ENCODE measurements at regions not wholly inside any gene's neighbourhood (a gene's known extent, or its start where the extent isn't known, plus 50 kb on each side); places are given as distances from the start of the nearest gene placed in this dataset.
"Not testable (repeated sequence)": the region's sequence is repeated elsewhere in the genome, so short reads cannot be mapped to it uniquely, and the experiment has no call there.

DNA sequence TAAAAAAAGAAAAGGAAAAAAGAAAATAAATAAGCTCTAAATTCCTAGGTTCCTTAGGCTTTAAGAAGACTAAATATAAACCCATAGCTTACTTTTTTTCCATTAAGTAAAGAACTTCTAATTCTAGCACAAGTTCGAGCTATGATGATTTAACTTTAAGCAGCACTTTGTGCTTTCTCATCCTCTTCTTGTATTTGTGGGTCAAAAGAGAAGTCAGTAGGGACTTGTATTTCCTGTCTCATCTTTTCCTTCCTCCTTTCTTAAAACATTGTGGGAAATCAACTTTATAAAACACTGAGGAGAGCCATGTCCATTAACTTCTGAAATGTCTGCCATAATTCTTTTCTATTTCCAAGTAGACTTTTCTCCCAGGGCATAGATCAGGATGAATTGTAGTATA is 637.7 kb upstream of the CITED2 start:
- no peaks in the 10 kb centered on the region for H3K4me1 Mint-ChIP-seq (ENCODE audit: low read depth)
- H3K27ac Mint-ChIP-seq: no peak overlapping the region
- H3K36me3 Mint-ChIP-seq: no peaks in the 10 kb centered on the region
- peaks cover 5% of the 10 kb centered on the region for H3K9me3 Mint-ChIP-seq (ENCODE audit: low read depth)
- peaks cover 13% of the 10 kb centered on the region for H3K27me3 Mint-ChIP-seq
- no peak overlapping the region for H3K4me3 Mint-ChIP-seq

DNA sequence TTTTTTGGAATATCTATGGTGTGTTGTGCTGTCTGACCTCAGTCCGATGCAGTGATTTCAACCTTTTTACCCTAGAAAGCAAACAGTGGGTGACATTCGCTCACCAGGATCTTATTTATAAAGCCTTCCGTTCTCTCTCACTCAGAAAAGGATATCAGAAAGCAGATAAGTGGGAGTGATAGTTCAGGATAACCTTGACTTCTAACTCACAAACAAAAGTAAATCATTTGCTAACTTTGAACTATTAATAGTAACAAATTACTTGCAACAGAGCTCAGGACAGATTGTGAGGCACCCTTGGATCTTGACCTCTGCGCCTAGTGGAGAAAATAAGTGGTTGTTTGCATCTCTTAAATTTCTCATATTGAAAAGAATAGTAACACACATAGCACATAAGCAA is 637.1 kb upstream of the CITED2 start:
- Mint-ChIP-seq H3K27ac (no peak overlapping the region), H3K4me3 (no peak overlapping the region), H3K27me3 (peaks cover 14% of the 10 kb centered on the region), H3K36me3 (no peaks in the 10 kb centered on the region), H3K4me1 (ENCODE audit: low read depth) (no peaks in the 10 kb centered on the region), H3K9me3 (ENCODE audit: low read depth) (peaks cover 4% of the 10 kb centered on the region)

DNA sequence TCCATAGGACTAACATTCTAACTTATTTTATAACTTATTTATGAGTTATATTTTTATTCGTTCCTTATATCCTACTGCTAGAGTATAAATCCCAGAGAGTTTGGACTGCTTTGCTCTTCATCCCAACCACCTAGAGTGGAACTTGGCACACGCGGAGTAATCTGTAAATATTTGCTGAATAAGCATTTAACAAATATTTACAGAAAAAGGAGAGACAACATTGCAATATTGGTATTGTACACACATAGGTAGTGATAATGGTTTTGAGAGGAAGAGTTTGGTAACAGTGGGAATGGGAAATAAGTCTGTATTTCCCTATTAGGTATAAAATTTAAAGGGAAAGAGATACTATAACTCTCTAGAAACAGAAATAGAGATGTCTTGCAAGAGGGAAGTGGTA is 634.8 kb upstream of the CITED2 start:
- Mint-ChIP-seq H3K4me3 (no peak overlapping the region), H3K36me3 (no peaks in the 10 kb centered on the region), H3K27me3 (peaks cover 10% of the 10 kb centered on the region), H3K9me3 (ENCODE audit: low read depth) (no peaks in the 10 kb centered on the region), H3K4me1 (ENCODE audit: low read depth) (no peaks in the 10 kb centered on the region), H3K27ac (no peak overlapping the region)

DNA sequence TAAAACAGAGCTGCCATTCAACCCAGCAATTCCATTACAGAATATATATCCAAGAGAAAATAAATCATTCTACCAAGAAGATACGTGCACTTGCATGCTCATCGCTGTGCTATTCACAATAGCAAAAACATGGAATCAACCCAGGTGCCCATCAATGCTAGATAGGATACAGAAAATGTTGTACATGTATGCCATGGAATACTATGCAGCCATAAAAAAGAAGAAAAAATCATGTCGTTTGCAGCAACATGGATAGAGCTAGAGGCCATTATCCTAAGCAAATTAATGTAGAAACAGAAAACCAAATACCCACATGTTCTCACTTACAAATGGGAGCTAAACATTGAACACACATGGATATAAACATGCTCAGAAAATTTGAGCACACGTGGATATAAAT is 633.1 kb upstream of the CITED2 start:
- H3K4me3 Mint-ChIP-seq: no peak overlapping the region
- H3K4me1 Mint-ChIP-seq (ENCODE audit: low read depth): no peaks in the 10 kb centered on the region
- no peaks in the 10 kb centered on the region for H3K9me3 Mint-ChIP-seq (ENCODE audit: low read depth)
- peaks cover 10% of the 10 kb centered on the region for H3K27me3 Mint-ChIP-seq
- H3K36me3 Mint-ChIP-seq: no peaks in the 10 kb centered on the region
- no peak overlapping the region for H3K27ac Mint-ChIP-seq

DNA sequence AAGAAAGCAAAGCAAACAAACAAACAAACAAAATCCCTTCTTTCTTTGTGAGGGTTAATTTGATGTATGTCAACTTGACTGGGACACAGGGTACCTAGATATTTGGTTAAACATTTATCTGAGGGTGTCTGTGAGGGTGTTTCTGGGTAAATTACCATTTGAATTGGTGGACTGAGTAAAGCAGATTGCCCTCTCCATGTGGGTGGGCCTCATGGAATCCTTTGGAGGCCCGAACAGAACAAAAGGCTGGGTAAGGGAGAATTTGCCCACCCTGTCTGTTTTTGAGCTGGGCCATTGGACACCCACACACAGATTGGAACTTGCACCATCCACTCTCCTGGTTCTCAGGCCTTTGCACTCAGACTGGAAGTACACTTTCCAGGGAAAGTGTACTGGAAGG is 628.8 kb upstream of the CITED2 start:
- no peak overlapping the region for H3K27ac Mint-ChIP-seq
- no peaks in the 10 kb centered on the region for H3K9me3 Mint-ChIP-seq (ENCODE audit: low read depth)
- H3K4me1 Mint-ChIP-seq (ENCODE audit: low read depth): no peaks in the 10 kb centered on the region
- no peak overlapping the region for H3K4me3 Mint-ChIP-seq
- peaks cover 8% of the 10 kb centered on the region for H3K27me3 Mint-ChIP-seq
- no peaks in the 10 kb centered on the region for H3K36me3 Mint-ChIP-seq

DNA sequence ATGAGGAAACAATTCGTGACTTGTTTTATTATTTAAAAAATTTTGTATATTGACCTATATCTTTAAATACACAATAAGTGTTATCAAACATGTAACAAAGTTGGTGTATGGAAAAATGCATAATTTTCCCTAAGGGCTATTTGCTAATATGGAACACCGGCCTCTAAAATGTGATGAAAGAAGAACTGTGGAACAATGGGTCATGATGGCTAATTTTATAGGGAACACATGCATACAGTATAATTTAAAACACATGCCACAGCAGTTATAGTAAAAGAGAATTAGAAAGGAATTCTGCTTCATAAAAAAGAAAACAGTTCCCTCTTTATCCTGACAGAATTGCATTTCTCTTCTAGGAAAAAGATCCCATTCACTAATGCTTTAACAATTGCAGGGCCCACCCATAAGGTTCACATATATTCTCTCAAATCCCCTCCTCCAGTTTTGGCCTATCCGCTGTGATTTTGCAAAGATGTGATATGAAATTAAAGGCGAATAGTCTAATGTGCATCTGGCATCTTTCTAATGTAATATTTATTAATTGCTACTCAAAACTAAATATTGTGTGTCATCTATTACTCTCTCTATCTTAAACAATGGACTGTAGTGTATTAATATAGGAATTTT is 628.1 kb upstream of the CITED2 start:
- no peak overlapping the region for H3K27ac Mint-ChIP-seq
- peaks cover 8% of the 10 kb centered on the region for H3K27me3 Mint-ChIP-seq
- no peaks in the 10 kb centered on the region for H3K9me3 Mint-ChIP-seq (ENCODE audit: low read depth)
- H3K4me3 Mint-ChIP-seq: no peak overlapping the region
- no peaks in the 10 kb centered on the region for H3K36me3 Mint-ChIP-seq
- no peaks in the 10 kb centered on the region for H3K4me1 Mint-ChIP-seq (ENCODE audit: low read depth)

DNA sequence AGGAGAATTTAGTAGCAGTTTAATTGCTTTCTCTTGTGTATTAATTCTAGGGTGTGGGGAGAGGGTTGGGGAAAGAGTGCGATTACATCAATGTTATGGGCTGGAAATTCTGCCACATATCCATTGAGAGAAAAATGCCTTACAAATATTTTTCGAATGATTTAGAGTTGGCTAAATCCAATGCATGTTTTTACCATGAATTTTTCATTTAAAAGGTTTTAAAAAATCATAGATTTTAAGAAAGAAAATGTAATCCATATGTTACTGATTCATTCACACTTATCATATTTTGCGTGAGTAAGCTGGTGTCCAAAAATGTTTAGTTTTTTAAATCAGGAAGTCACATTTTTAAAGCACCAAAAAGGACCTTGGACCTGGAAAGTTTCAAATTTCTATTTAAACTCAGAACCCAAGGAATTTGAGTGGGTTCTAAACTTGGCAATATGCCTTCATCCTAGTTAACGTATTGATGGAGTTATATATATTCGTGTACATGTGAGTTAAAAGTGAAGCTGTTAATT is 627.4 kb upstream of the CITED2 start:
- no peak overlapping the region for H3K27ac Mint-ChIP-seq
- H3K27me3 Mint-ChIP-seq: peaks cover 8% of the 10 kb centered on the region
- no peaks in the 10 kb centered on the region for H3K36me3 Mint-ChIP-seq
- no peak overlapping the region for H3K4me3 Mint-ChIP-seq
- H3K4me1 Mint-ChIP-seq (ENCODE audit: low read depth): no peaks in the 10 kb centered on the region
- H3K9me3 Mint-ChIP-seq (ENCODE audit: low read depth): no peaks in the 10 kb centered on the region

DNA sequence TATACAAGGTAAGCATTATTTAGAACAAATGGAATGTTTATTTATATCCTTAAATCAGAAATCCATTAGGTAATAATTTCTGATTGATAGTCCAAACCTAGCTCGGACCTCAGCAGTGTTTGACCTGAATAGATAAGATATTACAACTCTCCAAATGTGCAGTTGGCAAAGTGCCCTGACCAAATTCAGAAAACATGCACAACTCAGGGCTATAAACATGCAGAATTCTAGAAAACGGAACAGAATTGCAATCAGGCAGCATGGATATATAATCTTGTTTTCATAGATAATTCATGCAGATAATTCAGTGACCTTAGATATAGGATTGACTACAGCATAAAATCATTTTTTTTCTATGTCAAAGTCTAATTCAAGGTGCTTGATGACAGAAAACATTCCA is 626.6 kb upstream of the CITED2 start:
- Mint-ChIP-seq H3K27me3 (peaks cover 2% of the 10 kb centered on the region), H3K27ac (no peak overlapping the region), H3K4me1 (ENCODE audit: low read depth) (no peaks in the 10 kb centered on the region)

DNA sequence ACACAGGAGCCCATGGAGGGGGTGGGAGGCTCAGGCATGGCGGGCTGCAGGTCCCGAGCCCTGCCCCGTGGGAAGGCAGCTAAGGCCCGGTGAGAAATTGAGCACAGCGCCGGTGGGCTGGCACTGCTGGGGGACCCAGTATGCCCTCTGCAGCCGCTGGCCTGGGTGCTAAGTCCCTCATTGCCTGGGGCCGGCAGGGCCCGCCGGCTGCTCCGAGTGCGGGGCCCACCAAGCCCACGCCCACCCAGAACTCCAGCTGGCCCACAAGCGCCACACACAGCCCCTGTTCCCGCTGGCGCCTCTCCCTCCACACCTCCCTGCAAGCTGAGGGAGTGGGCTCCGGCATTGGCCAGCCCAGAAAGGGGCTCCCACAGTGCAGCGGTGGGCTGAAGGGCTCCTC is 625.2 kb upstream of the CITED2 start:
- H3K36me3 Mint-ChIP-seq; H3K27ac Mint-ChIP-seq; H3K27me3 Mint-ChIP-seq; H3K9me3 Mint-ChIP-seq (ENCODE audit: low read depth); H3K4me3 Mint-ChIP-seq; H3K4me1 Mint-ChIP-seq (ENCODE audit: low read depth): not testable (repeated sequence)

More for the DNA sequence above, 626.6 kb upstream of the CITED2 start:
- no peak overlapping the region for H3K4me3 Mint-ChIP-seq
- no peaks in the 10 kb centered on the region for H3K9me3 Mint-ChIP-seq (ENCODE audit: low read depth)
- H3K36me3 Mint-ChIP-seq: no peaks in the 10 kb centered on the region

DNA sequence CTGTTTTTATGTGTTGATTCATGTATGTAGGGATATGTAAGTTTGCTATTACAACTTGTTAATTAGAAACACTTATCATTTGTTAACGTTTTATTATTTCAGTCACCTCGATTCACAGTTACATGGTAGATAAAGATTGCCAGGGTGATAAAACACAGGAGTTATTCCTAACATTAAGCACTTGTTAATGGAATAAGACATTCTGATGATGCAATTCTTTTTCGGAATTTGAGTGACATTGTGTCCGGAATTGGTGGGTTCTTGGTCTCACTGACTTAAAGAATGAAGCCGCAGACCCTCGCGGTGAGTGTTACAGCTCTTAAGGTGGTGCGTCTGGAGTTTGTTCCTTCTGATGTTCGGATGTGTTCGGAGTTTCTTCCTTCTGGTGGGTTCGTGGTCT is 624.0 kb upstream of the CITED2 start:
- H3K4me3 Mint-ChIP-seq; H3K27me3 Mint-ChIP-seq; H3K27ac Mint-ChIP-seq; H3K9me3 Mint-ChIP-seq (ENCODE audit: low read depth); H3K36me3 Mint-ChIP-seq; H3K4me1 Mint-ChIP-seq (ENCODE audit: low read depth): not testable (repeated sequence)

DNA sequence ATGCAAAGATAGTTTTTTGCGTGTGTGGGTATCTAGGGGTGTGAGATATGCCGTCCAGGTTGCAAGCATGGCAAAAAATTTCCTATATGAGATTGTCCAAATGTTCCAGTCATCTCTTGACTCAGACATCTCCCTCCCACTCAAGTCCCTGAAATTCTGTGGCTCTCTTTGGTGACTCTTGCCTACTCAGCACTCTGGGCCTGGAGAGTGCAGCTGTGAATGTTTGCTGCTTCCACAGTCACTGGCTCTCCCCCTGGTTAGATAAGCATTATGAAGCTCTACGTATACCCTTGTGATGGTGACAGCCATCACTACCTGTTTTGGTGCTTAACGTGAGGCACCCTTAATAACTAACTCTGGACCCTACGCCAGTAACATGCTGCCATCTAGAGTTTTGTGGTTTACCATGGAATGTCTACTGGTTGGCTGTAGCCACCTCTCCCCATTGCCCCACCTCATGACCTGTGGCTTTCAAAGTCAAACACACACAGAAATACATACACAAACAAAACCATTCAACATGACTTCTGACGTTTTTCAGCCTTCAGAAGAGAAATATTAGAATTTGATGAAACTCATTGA is 621.9 kb upstream of the CITED2 start:
- H3K4me1 Mint-ChIP-seq (ENCODE audit: low read depth): no peaks in the 10 kb centered on the region
- H3K36me3 Mint-ChIP-seq: no peaks in the 10 kb centered on the region
- no peaks in the 10 kb centered on the region for H3K27me3 Mint-ChIP-seq
- H3K9me3 Mint-ChIP-seq (ENCODE audit: low read depth): no peaks in the 10 kb centered on the region
- no peak overlapping the region for H3K4me3 Mint-ChIP-seq
- H3K27ac Mint-ChIP-seq: no peak overlapping the region

DNA sequence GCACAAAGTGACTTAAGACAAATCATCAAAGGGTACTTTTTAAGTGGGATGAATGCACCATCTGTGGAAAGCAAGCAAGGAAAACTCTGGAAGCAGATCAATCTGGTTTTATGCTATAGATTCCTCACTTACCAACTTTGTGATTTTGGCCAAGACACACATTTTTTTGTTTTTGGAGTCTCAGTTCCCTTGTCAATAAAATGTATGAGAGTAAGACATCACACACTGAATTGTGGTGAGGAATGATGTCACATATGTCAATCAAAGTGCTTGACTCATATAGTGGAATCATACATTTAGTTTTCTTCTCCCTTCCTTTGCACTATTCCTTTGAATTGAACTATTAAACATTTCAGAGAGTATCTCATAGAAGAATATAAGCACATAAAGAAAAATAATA is 620.5 kb upstream of the CITED2 start:
- H3K4me3 Mint-ChIP-seq: no peak overlapping the region
- no peaks in the 10 kb centered on the region for H3K9me3 Mint-ChIP-seq (ENCODE audit: low read depth)

DNA sequence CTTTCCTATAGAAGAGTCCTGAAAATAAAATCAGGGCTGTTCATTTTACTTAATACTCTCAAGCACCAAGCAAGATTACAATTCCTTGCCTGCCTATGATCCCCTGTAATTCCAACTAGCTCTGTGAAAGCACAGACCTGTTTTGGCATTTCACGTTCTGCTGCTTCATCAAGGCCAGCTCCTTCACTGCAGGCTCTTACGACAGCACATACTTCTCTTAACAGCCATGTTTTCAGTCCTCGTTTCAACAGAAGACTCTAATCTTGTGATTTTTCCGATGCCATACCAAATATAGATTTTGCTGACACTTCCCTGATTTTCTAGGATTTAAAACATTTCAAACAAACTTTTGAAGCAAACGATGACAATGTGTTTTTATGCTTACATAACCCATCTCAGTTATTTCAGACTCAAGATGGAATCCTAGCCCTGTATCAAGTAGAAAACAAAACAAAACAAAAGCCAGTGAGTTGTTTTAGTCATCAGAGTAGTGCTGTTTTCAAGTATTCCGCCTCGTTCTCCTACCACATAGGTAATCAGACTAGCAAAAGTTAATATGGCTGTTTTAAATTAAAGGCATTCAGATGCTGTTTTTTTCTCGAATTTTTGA is 616.5 kb upstream of the CITED2 start:
- Mint-ChIP-seq H3K27ac (no peak overlapping the region), H3K4me1 (ENCODE audit: low read depth) (no peaks in the 10 kb centered on the region), H3K9me3 (ENCODE audit: low read depth) (no peaks in the 10 kb centered on the region), H3K4me3 (no peak overlapping the region), H3K36me3 (no peaks in the 10 kb centered on the region), H3K27me3 (no peaks in the 10 kb centered on the region)

More for the DNA sequence above, 620.5 kb upstream of the CITED2 start:
- no peak overlapping the region for H3K27ac Mint-ChIP-seq
- H3K36me3 Mint-ChIP-seq: no peaks in the 10 kb centered on the region
- H3K4me1 Mint-ChIP-seq (ENCODE audit: low read depth): no peaks in the 10 kb centered on the region
- no peaks in the 10 kb centered on the region for H3K27me3 Mint-ChIP-seq

DNA sequence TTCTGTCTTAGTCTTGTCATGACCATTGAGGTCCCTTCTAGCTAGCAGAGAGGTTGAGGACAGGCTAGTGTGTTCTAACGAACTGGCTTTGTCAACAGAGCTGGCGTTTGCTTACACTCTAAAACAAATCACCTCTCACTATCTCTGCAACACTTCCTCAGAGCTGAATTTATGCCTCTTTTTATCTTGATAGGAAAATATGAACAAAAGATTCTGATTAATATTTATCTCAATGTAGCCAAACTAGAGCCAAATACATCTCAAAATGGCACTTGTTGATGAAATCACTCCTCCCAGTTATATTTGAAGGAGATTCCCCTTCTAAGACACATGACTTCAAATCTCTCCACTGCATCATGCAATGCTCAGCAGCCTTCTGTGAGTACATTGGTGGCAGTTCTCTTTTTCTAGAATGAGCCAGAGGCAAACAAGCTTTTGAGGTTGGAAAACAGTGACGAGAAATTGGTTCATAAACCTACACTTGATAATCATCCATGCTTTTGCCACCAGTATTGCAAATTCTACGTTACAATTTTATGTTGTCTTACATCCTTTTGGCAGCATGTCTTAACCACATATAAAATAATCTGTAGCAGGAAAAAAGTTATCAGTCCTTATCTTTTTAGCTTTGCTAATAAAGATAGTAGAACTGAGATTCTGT is 615.7 kb upstream of the CITED2 start:
- H3K4me3 Mint-ChIP-seq: no peak overlapping the region
- no peaks in the 10 kb centered on the region for H3K36me3 Mint-ChIP-seq
- H3K27ac Mint-ChIP-seq: no peak overlapping the region
- no peaks in the 10 kb centered on the region for H3K4me1 Mint-ChIP-seq (ENCODE audit: low read depth)
- H3K9me3 Mint-ChIP-seq (ENCODE audit: low read depth): no peaks in the 10 kb centered on the region
- H3K27me3 Mint-ChIP-seq: peaks cover 2% of the 10 kb centered on the region

DNA sequence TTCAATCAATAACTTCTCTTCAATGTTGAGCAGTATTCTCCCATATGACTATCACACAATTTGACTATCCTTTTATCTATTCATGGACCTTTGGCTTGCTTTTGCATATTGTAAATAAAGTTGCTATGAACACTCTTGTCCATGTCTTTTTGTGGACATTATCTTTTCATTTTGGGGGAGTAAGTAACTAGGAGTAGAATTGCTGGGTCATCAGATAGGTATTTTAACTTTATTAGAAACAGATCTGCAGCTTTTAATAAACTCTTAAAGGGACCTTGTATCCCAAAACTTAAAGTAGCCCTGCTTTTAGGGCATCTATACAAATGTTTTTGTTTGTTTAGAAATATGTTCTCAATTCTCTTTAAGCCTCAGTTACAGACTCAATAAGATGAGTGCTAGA is 614.2 kb upstream of the CITED2 start:
- Mint-ChIP-seq H3K27ac (no peak overlapping the region), H3K4me3 (no peak overlapping the region), H3K4me1 (ENCODE audit: low read depth) (no peaks in the 10 kb centered on the region), H3K27me3 (peaks cover 2% of the 10 kb centered on the region), H3K36me3 (no peaks in the 10 kb centered on the region), H3K9me3 (ENCODE audit: low read depth) (no peaks in the 10 kb centered on the region)
